ENCODE measurements at regions not wholly inside any gene's neighbourhood (a gene's known extent, or its start where the extent isn't known, plus 50 kb on each side); places are given as distances from the start of the nearest gene placed in this dataset.

GRCh38 chr5:54838843-54839242, 146.6 kb downstream of the ESM1 start:
- no peak overlapping the region for H3K27ac ChIP-seq
- no peak for TF ChIP-seq ZFX (IDR thresholded peaks at IDR 0.05)
- TF ChIP-seq CTCF (conservative IDR thresholded peaks at IDR 0.05) = no peak

GRCh38 chr5:54837981-54838380, 147.4 kb downstream of the ESM1 start:
- H3K27ac ChIP-seq = no peak overlapping the region
- TF ChIP-seq ZFX (IDR thresholded peaks at IDR 0.05) (no peak), CTCF (conservative IDR thresholded peaks at IDR 0.05) (no peak)

- no peak overlapping the region for H3K27ac ChIP-seq
- TF ChIP-seq ZFX (IDR thresholded peaks at IDR 0.05) (no peak), CTCF (conservative IDR thresholded peaks at IDR 0.05) (no peak)
Observed at GRCh38 chr5:54837093-54837492, 148.3 kb downstream of the ESM1 start.

GRCh38 chr5:54835647-54836046, 149.7 kb downstream of the ESM1 start:
- no peak for TF ChIP-seq ZFX (IDR thresholded peaks at IDR 0.05)
- no peak overlapping the region for H3K27ac ChIP-seq

- TF ChIP-seq CTCF (conservative IDR thresholded peaks at IDR 0.05) (no peak), ZFX (IDR thresholded peaks at IDR 0.05) (no peak)
- H3K27ac ChIP-seq = no peak overlapping the region
Observed at GRCh38 chr5:54834121-54834842, 151.1 kb downstream of the ESM1 start.

- no peak overlapping the region for H3K27ac ChIP-seq
- TF ChIP-seq ZFX (IDR thresholded peaks at IDR 0.05) = no peak
- no peak for TF ChIP-seq CTCF (conservative IDR thresholded peaks at IDR 0.05)
Observed at GRCh38 chr5:54833590-54833989, 151.8 kb downstream of the ESM1 start.

- TF ChIP-seq CTCF (conservative IDR thresholded peaks at IDR 0.05) = no peak
- TF ChIP-seq ZFX (IDR thresholded peaks at IDR 0.05) = no peak
- no peak overlapping the region for H3K27ac ChIP-seq
Observed at GRCh38 chr5:54832858-54833257, 152.5 kb downstream of the ESM1 start.

GRCh38 chr5:54832045-54832444, 153.3 kb downstream of the ESM1 start:
- TF ChIP-seq ZFX (IDR thresholded peaks at IDR 0.05) = no peak
- no peak for TF ChIP-seq CTCF (conservative IDR thresholded peaks at IDR 0.05)
- no peak overlapping the region for H3K27ac ChIP-seq
